GM23248 (cell line): ENCODE measurements at regions not wholly inside any gene's neighbourhood (a gene's known extent, or its start where the extent isn't known, plus 50 kb on each side); places are given as distances from the start of the nearest gene placed in this dataset.

Source experiments
- EZH2 ChIP-seq: fragments of 200-600 bp; sonication (generic); IDR thresholded peaks from 2 replicates; pipeline ENCODE4 v1.6.1; 2018; ENCODE audit warnings: antibody characterized with exemption, mild to moderate bottlenecking; ENCODE audit not compliant: insufficient read depth, poor library complexity, severe bottlenecking
- EZH2phosphoT487 ChIP-seq: fragments of 200-600 bp; sonication (generic); IDR thresholded peaks from 2 replicates; pipeline ENCODE4 v1.6.1; 2018; ENCODE audit warnings: antibody characterized with exemption, moderate library complexity, mild to moderate bottlenecking, low read depth; ENCODE audit not compliant: insufficient read depth

GRCh38 chr14:25252793-25253192, 202.8 kb upstream of the STXBP6 start:
- TF ChIP-seq EZH2phosphoT487 (no peak), EZH2 (no peak)
